ENCODE measurements at regions not wholly inside any gene's neighbourhood (a gene's known extent, or its start where the extent isn't known, plus 50 kb on each side); places are given as distances from the start of the nearest gene placed in this dataset.

- TF ChIP-seq, protein P1, sequence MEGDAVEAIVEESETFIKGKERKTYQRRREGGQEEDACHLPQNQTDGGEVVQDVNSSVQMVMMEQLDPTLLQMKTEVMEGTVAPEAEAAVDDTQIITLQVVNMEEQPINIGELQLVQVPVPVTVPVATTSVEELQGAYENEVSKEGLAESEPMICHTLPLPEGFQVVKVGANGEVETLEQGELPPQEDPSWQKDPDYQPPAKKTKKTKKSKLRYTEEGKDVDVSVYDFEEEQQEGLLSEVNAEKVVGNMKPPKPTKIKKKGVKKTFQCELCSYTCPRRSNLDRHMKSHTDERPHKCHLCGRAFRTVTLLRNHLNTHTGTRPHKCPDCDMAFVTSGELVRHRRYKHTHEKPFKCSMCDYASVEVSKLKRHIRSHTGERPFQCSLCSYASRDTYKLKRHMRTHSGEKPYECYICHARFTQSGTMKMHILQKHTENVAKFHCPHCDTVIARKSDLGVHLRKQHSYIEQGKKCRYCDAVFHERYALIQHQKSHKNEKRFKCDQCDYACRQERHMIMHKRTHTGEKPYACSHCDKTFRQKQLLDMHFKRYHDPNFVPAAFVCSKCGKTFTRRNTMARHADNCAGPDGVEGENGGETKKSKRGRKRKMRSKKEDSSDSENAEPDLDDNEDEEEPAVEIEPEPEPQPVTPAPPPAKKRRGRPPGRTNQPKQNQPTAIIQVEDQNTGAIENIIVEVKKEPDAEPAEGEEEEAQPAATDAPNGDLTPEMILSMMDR (IDR thresholded peaks at IDR 0.05): no peak
- no peak for TF ChIP-seq ZFX (IDR thresholded peaks at IDR 0.05; ENCODE audit: borderline replicate concordance)
Measured at GRCh38 chr14:66139432-66139831, 346.7 kb upstream of the CCDC196 start.

Measured in 22Rv1 (cell line).